CD4-positive, alpha-beta T cell treated with Interleukin-12 subunit alpha and Interleukin-12 subunit beta, for 1 hour (primary cell): ENCODE measurements at regions not wholly inside any gene's neighbourhood (a gene's known extent, or its start where the extent isn't known, plus 50 kb on each side); places are given as distances from the start of the nearest gene placed in this dataset.
A peak's percentile ranks its signal among the peaks of the same experiment; 100 is the strongest.

Experiments used
- DNase-seq: peaks from one replicate; pipeline ENCODE4 v3.0.0-alpha.2; 2020

- no peak for DNase-seq
These were observed 167.9 kb downstream of the HRH4 start for GRCh38 chr18:24628326-24628725.

GRCh38 chr18:24629921-24630320 lies 169.5 kb downstream of the HRH4 start:
- DNase-seq, result no peak

DNA sequence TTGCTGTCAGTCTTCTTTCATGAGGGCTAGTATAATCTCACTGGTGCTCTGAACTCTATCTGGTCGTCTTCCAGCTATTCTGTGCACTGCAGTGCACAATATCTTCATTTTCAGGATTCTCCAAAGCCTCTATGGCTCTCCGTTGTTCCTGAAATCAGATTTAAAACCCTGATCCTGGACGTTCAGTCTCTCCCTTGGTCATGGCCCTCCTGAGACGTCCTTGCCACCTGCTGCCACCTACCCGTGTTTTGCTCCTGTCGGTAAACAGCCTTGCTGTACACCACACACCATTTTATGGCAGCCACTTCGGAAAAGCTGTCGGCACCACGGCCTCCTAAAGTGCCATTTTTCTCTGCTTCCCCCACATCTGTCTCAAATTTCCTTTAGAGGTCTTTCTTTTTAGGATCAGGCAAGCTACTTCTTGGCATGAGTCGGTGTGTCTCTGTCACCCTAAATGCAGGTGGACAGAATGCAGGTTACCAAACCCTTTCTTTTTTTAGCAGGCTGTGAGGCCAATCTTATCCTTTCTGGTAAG lies 170.0 kb downstream of the HRH4 start:
- DNase-seq, result no peak

GRCh38 chr18:24631243-24632025 lies 171.0 kb downstream of the HRH4 start:
- no peak for DNase-seq

DNA sequence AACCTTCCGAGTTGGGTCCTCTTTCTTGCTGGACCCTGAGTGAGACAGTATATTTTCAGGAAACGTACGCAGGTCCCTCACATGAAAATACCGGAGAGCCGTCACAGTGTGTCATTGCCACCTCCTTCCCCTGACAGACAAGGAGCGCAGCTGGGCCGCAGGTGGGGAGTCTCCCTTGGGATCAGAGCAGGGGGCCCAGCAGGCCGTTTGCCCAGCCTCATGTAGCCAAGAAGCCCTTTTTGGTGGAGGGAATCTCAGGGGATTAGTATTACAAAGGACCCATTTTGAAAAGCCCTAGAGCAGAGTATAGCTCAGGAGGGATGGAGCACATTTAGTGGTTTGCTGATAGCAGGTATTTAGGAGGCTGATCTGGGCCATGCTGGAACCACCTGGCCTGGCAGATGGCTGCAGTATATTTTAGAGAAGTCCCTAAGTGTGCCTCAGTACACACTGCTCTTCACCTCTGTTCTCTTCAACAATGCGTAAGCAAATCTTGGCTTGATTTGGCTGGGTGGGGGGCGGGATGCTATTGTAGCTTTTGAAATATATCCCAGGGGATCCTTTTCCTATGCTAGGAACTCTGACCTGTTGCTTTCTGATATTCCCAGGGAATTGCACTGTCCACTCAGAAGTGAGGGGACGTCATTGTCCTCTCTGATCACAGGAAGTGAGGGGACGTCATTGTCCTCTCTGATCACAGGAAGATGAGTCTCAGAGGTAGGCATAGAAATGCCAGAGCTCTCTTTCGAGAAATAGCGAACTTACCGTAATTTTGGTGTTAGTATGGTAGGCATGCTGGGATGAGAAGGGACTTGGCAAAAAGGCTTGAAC lies 171.9 kb downstream of the HRH4 start:
- no peak for DNase-seq

GRCh38 chr18:24633121-24633520 lies 172.7 kb downstream of the HRH4 start:
- no peak for DNase-seq

GRCh38 chr18:24649571-24649970 lies 189.1 kb downstream of the HRH4 start:
- no peak for DNase-seq

GRCh38 chr18:24651434-24651833 lies 191.0 kb downstream of the HRH4 start:
- DNase-seq, result no peak

DNA sequence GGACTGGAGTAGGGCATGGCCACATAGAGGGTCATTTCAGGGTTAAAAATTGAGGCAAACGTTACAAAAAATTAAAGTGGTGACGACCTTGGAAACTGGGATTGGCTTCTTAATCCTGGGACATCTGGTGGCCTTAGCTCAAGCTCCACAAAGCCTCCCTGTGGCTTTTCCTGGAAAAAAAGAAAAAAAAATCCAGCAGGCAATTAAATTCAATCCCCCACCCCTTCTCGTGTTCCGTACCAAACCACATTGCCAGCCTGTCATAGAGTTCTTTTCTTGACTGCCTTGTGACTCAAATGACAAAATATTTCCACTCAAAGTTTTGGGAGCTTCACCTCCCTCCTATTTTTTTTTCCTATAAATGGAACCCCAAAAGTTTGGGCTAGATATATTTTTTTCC lies 195.6 kb downstream of the HRH4 start:
- DNase-seq, result no peak

GRCh38 chr18:24656551-24657443 lies 196.4 kb downstream of the HRH4 start:
- DNase-seq, result no peak

DNA sequence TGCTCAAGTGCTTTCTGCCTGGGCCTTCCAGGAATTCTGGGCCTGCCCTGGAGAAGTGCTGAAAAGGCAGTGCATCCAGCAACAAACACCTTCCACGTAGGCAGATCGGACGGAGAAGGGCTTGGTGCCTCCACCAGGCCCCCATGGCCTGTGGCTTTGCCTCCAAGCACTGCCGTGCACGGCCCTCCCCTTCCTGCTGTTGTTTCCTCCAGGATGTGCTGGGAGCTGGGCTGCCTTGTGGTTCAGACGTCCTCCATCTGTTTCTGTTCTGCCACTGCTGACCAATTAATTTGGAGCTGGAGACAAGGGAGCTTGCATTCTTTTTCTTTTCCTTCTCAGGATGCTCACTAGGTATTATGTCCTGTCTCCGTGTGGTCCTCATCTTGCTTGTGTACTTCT lies 197.0 kb downstream of the HRH4 start:
- DNase-seq, result no peak

- DNase-seq, result no peak
These were observed 197.9 kb downstream of the HRH4 start for GRCh38 chr18:24658302-24658701.

DNA sequence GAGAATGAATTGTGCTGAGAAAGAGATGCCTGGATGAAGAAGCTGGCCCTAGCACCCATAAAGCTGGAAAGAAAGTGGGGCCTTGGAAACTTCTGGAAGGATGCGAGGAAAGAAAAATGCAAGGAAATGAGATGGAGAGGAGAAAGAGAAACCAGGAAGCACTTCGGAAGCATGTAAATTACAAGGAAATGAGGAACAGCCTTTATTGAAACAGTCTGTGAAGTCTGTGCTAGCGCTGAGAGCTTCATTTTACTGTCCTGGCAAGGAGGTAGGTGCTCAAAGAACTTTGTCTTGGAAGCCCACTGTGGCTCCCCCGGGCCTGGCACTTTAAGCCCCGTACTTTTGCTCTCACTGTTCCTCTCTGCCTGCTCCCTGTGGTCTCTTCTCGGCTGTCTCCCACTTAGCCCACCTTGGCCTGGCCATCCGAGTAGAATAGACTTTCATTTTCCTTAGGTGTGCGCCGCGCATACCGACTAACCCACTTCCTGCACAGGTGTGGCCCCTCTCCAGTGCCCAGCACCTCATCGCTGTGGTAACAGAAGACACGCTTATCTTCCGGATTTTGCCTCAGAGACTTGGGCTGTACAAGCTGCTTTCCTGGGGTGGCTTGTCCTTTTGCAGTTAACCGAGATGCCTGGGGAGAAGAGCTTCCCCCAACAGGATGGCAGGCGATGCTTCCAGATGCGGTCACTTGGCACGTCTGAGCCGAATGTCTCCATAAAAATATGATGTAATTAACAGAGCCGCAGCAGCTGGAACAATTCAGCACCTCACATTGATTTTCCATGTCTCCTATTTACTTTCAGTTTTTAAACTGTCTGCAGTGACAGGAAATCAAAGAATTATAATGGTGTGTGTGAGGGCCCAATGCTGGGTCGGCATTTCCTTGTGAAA lies 199.6 kb downstream of the HRH4 start:
- DNase-seq, result peak; percentile 39

DNA sequence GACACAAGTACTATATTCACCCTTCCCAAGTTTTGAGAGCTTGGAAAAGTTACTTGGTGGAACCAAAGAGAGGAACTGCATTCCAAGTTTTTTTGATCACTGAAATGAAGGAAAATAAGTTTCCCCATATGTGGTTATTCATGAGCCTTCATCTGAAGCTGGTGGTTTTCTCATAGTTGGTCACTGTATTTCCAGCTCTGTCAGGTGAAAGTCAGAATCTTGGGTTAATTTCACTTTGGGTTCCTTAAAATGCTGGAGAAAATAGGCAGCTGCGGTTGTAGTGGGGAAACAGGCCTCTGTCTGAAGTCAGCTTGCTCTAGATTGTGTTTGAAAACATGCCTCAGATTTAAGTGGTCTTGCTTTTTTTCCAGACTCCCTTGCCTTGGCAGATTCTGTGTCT lies 200.5 kb downstream of the HRH4 start:
- DNase-seq, result no peak

DNA sequence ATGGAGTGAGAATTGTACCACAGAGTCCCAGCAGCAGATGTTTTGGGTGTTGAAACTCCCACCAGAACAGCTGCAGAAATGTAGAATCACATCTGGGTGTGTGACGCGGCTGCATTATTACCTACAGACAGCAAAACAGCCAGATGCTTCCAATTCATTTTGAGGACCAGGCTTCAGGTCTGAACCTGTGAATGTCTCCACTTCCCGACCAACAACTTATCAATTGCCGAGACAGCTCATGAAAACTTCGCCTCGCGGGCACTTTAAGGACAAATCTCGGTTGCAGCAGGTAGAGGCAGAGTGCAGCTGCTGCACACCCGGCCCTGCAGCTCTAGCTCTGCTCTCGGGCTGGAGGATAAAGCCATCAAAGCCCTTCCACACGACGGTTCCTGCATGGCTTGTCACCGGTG lies 202.0 kb downstream of the HRH4 start:
- no peak for DNase-seq

DNA sequence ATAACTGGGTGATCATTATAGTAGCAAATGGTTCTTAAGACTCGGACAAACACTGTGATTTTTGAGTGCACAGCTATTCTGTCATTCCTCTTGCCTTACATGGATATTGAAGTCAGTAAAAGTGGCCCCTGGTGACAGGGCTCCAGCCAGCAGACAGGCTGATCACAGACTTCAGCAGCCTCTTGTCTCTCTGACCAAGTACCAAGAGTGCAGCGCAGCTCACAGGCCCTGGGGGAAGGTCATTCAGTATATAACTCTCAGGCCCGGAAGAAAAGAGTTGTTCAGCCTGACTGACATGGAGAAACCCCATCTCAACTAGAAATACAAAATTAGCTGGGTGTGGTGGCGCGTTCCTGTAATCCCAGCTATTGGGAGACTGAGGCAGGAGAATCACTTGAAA lies 202.6 kb downstream of the HRH4 start:
- no peak for DNase-seq

GRCh38 chr18:24669015-24669414 lies 208.6 kb downstream of the HRH4 start:
- DNase-seq, result no peak

- no peak for DNase-seq
These were observed 209.1 kb downstream of the HRH4 start for GRCh38 chr18:24669502-24669901.

GRCh38 chr18:24672165-24672941 lies 211.9 kb downstream of the HRH4 start:
- no peak for DNase-seq

GRCh38 chr18:24674200-24674599 lies 213.8 kb downstream of the HRH4 start:
- DNase-seq, result no peak

DNA sequence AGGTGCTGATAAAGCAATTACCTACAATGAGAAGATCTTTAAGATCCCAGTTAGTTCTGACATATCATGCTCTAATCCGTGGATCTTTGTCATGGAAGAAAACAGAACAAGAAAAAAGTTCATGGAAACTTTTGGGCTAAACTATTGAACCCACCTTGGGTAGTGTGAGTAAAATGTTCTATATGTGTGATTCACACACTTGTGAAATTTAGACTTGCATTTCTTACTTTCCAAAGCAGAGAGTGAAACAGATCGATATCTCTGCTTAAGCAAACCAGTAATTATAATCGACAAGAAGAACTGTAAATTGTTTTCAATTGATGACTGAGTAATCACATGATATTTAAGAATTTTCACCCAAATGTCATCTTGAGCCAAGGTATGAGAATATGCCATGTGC lies 214.2 kb downstream of the HRH4 start:
- DNase-seq, result no peak
